ENCODE measurements at regions not wholly inside any gene's neighbourhood (a gene's known extent, or its start where the extent isn't known, plus 50 kb on each side); places are given as distances from the start of the nearest gene placed in this dataset.

- intact Hi-C loops (cut with DNase I), result loop anchor here in 1 of 2 donors (10.0 kb wide), 1 partner anchor 268 kb away; no protein-coding TSS in a partner anchor
- Histone ChIP-seq H3K9me3 (replicated peaks in 1 of 3) (no peaks in the 10 kb centered on the region), H3K27me3 (no peaks in the 10 kb centered on the region), H3K27ac (no peak overlapping the region), H3K4me1 (replicated peaks in 1 of 2) (peaks cover 0 to 13% of the 10 kb centered on the region in 2 donors), H3K36me3 (replicated peaks in 1 of 2) (no peaks in the 10 kb centered on the region), H3K4me3 (no peak overlapping the region)
- WGBS, 4 donors, result 78 to 92% (median 85%) methylated on average over 7 of the region's 7 CpGs
- TF ChIP-seq POLR2A (IDR thresholded peaks at IDR 0.05), result no peak
- TF ChIP-seq, protein P1, sequence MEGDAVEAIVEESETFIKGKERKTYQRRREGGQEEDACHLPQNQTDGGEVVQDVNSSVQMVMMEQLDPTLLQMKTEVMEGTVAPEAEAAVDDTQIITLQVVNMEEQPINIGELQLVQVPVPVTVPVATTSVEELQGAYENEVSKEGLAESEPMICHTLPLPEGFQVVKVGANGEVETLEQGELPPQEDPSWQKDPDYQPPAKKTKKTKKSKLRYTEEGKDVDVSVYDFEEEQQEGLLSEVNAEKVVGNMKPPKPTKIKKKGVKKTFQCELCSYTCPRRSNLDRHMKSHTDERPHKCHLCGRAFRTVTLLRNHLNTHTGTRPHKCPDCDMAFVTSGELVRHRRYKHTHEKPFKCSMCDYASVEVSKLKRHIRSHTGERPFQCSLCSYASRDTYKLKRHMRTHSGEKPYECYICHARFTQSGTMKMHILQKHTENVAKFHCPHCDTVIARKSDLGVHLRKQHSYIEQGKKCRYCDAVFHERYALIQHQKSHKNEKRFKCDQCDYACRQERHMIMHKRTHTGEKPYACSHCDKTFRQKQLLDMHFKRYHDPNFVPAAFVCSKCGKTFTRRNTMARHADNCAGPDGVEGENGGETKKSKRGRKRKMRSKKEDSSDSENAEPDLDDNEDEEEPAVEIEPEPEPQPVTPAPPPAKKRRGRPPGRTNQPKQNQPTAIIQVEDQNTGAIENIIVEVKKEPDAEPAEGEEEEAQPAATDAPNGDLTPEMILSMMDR (IDR thresholded peaks at IDR 0.05), result no peak
- DNase-seq, result no peak
Observed at GRCh38 chr21:34192646-34193285, 119.4 kb downstream of the MRPS6 start.

DNA sequence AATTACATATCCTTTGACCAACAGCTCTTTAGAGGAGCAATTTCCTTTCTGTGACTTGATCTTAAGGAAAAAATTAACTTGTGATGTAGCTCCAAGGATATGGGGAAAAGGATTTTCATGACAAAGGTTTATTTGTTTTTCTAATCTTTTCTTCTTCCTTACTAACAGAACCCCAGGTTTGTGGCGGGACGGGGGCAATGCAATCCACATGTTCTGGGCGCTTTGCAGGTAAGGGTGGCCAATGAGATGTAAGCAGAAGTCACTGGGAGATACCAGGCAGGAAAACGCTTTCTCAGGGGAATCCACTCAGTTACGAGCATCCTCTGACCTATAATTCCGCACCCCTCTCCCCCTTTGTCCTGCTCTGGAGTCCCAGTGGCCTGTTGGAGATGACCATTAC is 122.0 kb downstream of the MRPS6 start:
- no peaks in the 10 kb centered on the region for H3K36me3 ChIP-seq (replicated peaks in 1 of 2)
- H3K4me3 ChIP-seq, result no peak overlapping the region
- no peak overlapping the region for H3K27ac ChIP-seq
- WGBS, 4 donors, result 77 to 96% (median 93%) methylated on average over 6 of the region's 6 CpGs
- TF ChIP-seq POLR2A (IDR thresholded peaks at IDR 0.05), result no peak
- TF ChIP-seq, protein P1 (IDR thresholded peaks at IDR 0.05), result no peak
- H3K4me1 ChIP-seq (replicated peaks in 1 of 2), result peaks cover 0 to 21% of the 10 kb centered on the region in 2 donors
- H3K9me3 ChIP-seq (replicated peaks in 1 of 3), result no peaks in the 10 kb centered on the region
- no peaks in the 10 kb centered on the region for H3K27me3 ChIP-seq
- DNase-seq, result no peak
- intact Hi-C loops (cut with DNase I), result loop anchor here in 1 of 2 donors (10.0 kb wide), 1 partner anchor 271 kb away; no protein-coding TSS in a partner anchor

- Histone ChIP-seq H3K4me1 (replicated peaks in 1 of 2) (peaks cover 7 to 26% of the 10 kb centered on the region in 2 donors), H3K27me3 (no peaks in the 10 kb centered on the region), H3K9me3 (replicated peaks in 1 of 3) (no peaks in the 10 kb centered on the region), H3K27ac (no peak overlapping the region), H3K4me3 (no peak overlapping the region), H3K36me3 (replicated peaks in 1 of 2) (no peaks in the 10 kb centered on the region)
- no peak for DNase-seq
- TF ChIP-seq, protein P1 (IDR thresholded peaks at IDR 0.05), result no peak
- no peak for TF ChIP-seq POLR2A (IDR thresholded peaks at IDR 0.05)
- intact Hi-C loops (cut with DNase I), result loop anchor here in 1 of 2 donors (10.0 kb wide), 1 partner anchor 272 kb away; no protein-coding TSS in a partner anchor
- WGBS, 4 donors, result 91 to 95% (median 93%) methylated on average over 6 of the region's 6 CpGs
Observed at GRCh38 chr21:34196996-34197395, 123.6 kb downstream of the MRPS6 start.

DNA sequence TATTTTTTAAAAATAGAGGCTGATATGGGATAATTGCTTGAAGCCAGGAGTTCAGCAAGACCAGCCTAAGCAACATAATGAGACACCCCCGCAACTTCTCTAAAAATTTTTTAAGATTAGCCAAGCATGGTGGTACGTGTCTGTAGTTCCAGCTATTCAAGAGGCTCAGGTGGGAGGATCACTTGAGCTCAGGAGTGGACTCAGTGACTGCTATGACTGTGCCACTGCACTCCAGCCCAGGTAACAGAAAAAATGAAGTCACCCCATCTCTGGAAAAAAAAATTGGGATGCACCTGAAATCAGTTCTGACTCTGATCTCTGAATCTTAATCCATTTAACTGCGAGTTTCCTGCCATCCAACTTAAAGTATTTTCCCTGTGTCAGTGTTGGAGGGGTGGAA is 124.2 kb downstream of the MRPS6 start:
- intact Hi-C loops (cut with DNase I), result loop anchor here in 1 of 2 donors (10.0 kb wide), 1 partner anchor 273 kb away; no protein-coding TSS in a partner anchor
- TF ChIP-seq, protein P1 (IDR thresholded peaks at IDR 0.05), result no peak
- no peak for TF ChIP-seq POLR2A (IDR thresholded peaks at IDR 0.05)
- no peaks in the 10 kb centered on the region for H3K27me3 ChIP-seq
- H3K4me1 ChIP-seq (replicated peaks in 1 of 2), result peaks cover 10 to 27% of the 10 kb centered on the region in 2 donors
- no peaks in the 10 kb centered on the region for H3K9me3 ChIP-seq (replicated peaks in 1 of 3)
- 85 to 95% (median 92%) methylated on average over 3 of the region's 3 CpGs for WGBS, 4 donors
- DNase-seq, result no peak
- no peak overlapping the region for H3K27ac ChIP-seq
- no peak overlapping the region for H3K4me3 ChIP-seq
- H3K36me3 ChIP-seq (replicated peaks in 1 of 2), result no peaks in the 10 kb centered on the region
